HEK293 (cell line): ENCODE measurements at regions not wholly inside any gene's neighbourhood (a gene's known extent, or its start where the extent isn't known, plus 50 kb on each side); places are given as distances from the start of the nearest gene placed in this dataset.

Experiments used
- CTCF ChIA-PET: fragments of 350-600 bp; formaldehyde crosslinking; extraction: SDS; loops from one replicate; lab custom pipeline; 2021; ENCODE audit warnings: antibody characterized with exemption; lab: Yijun Ruan, JAX
- POLR2A ChIA-PET: fragments of 300-600 bp; formaldehyde crosslinking; extraction: SDS; loops from one replicate; lab custom pipeline; 2020; ENCODE audit warnings: antibody characterized with exemption, inconsistent platforms; lab: Yijun Ruan, JAX
- H3K27ac ChIP-seq: fragments of 200-500 bp; sonication (Bioruptor generic); 2 replicates; pipeline ENCODE4 v1.5.1; 2014; ENCODE audit warnings: low read depth, low read length, control low read depth, inconsistent platforms; ENCODE audit errors: extremely low read depth
- H3K36me3 ChIP-seq, 2 experiments: fragments of 200-500 bp in 1 of 2; sonication (Bioruptor generic) in 1 of 2; 1 replicate in 1 of 2; 2 replicates in 1 of 2; pipeline ENCODE4 v1.5.1; 2014 to 2017; ENCODE audit warnings: inconsistent platforms in 2 of 2, low read length in 2 of 2; ENCODE audit not compliant: control insufficient read depth in 2 of 2, insufficient read depth in 1 of 2
- H3K4me1 ChIP-seq: fragments of 200-500 bp; sonication (Bioruptor generic); 2 replicates; pipeline ENCODE4 v1.5.1; 2014; ENCODE audit warnings: mild to moderate bottlenecking, low read length, inconsistent platforms; ENCODE audit not compliant: control insufficient read depth, insufficient read depth
- H3K4me3 ChIP-seq: 2 replicates; pipeline ENCODE4 v1.5.1; 2011; ENCODE audit warnings: low read depth, mild to moderate bottlenecking, control low read depth, low read length, moderate library complexity
- H3K9me3 ChIP-seq: fragments of 200-500 bp; sonication (Bioruptor generic); 2 replicates; pipeline ENCODE4 v1.5.1; 2014; ENCODE audit warnings: low read depth, low read length, inconsistent platforms; ENCODE audit not compliant: control insufficient read depth, insufficient read depth
- BCL6B ChIP-seq: fragments of 450-650 bp; formaldehyde crosslinking; IDR thresholded peaks from 2 replicates; pipeline ENCODE4 v1.5.1; 2017; ENCODE audit warnings: missing biosample characterization, missing genetic modification characterization
- GLIS1 ChIP-seq: fragments of 450-650 bp; formaldehyde crosslinking; IDR thresholded peaks from 2 replicates; pipeline ENCODE4 v1.5.1; 2016; ENCODE audit warnings: missing biosample characterization, missing genetic modification characterization
- HOXD13 ChIP-seq: sonication (generic); formaldehyde crosslinking; IDR thresholded peaks from 2 replicates; pipeline ENCODE4 v1.8.0; 2022; ENCODE audit warnings: missing genetic modification reagents, borderline replicate concordance
- MZF1 ChIP-seq: fragments of 450-650 bp; formaldehyde crosslinking; IDR thresholded peaks from 2 replicates; pipeline ENCODE4 v1.5.1; 2017; ENCODE audit warnings: missing biosample characterization, missing genetic modification characterization, borderline replicate concordance
- PBX3 ChIP-seq: sonication (generic); formaldehyde crosslinking; IDR thresholded peaks from 2 replicates; pipeline ENCODE4 v1.8.1; 2022; ENCODE audit warnings: mild to moderate bottlenecking, moderate library complexity, missing genetic modification reagents
- RBAK ChIP-seq: fragments of 450-650 bp; formaldehyde crosslinking; IDR thresholded peaks from 2 replicates; pipeline ENCODE4 v1.5.1; 2016; ENCODE audit warnings: missing biosample characterization, missing genetic modification characterization
- REPIN1 ChIP-seq: fragments of 450-650 bp; formaldehyde crosslinking; IDR thresholded peaks from 2 replicates; pipeline ENCODE4 v1.5.1; 2017; ENCODE audit warnings: missing biosample characterization, missing genetic modification characterization, low read depth
- SCRT2 ChIP-seq: fragments of 450-650 bp; formaldehyde crosslinking; IDR thresholded peaks from 2 replicates; pipeline ENCODE4 v1.5.1; 2016; ENCODE audit warnings: missing biosample characterization, missing genetic modification characterization
- SP2 ChIP-seq: fragments of 450-650 bp; formaldehyde crosslinking; IDR thresholded peaks from 2 replicates; pipeline ENCODE4 v1.5.1; 2016; ENCODE audit warnings: missing biosample characterization, missing genetic modification characterization
- TRIM28 ChIP-seq: IDR thresholded peaks from 2 replicates; pipeline ENCODE4 v1.6.1; 2011; ENCODE audit warnings: low read length, control low read depth, borderline replicate concordance
- ZBTB48 ChIP-seq: fragments of 450-650 bp; formaldehyde crosslinking; IDR thresholded peaks from 2 replicates; pipeline ENCODE4 v1.5.1; 2016; ENCODE audit warnings: missing biosample characterization, missing genetic modification characterization
- ZNF121 ChIP-seq: fragments of 450-650 bp; formaldehyde crosslinking; IDR thresholded peaks from 2 replicates; pipeline ENCODE4 v1.5.1; 2016; ENCODE audit warnings: missing biosample characterization, missing genetic modification characterization
- ZNF148 ChIP-seq: fragments of 450-650 bp; formaldehyde crosslinking; IDR thresholded peaks from 2 replicates; pipeline ENCODE4 v1.5.0; 2017; ENCODE audit warnings: missing biosample characterization, missing genetic modification characterization, borderline replicate concordance
- ZNF2 ChIP-seq: fragments of 450-650 bp; formaldehyde crosslinking; IDR thresholded peaks from 2 replicates; pipeline ENCODE4 v1.5.1; 2016; ENCODE audit warnings: missing biosample characterization, missing genetic modification characterization
- ZNF239 ChIP-seq: fragments of 450-650 bp; formaldehyde crosslinking; IDR thresholded peaks from 2 replicates; pipeline ENCODE4 v1.5.1; 2016; ENCODE audit warnings: missing biosample characterization, missing genetic modification characterization
- ZNF335 ChIP-seq: fragments of 450-650 bp; formaldehyde crosslinking; conservative IDR thresholded peaks from 2 replicates; pipeline ENCODE4 v1.5.1; 2016; ENCODE audit warnings: missing biosample characterization, missing genetic modification characterization
- ZNF670 ChIP-seq: fragments of 450-650 bp; formaldehyde crosslinking; IDR thresholded peaks from 2 replicates; pipeline ENCODE4 v1.5.1; 2016; ENCODE audit warnings: missing biosample characterization, missing genetic modification characterization, low read depth
- ZNF677 ChIP-seq: fragments of 450-650 bp; IDR thresholded peaks from 2 replicates; pipeline ENCODE4 v1.5.0; 2018; ENCODE audit warnings: missing biosample characterization, mild to moderate bottlenecking, missing genetic modification characterization, moderate library complexity
- ZNF837 ChIP-seq: fragments of 450-650 bp; formaldehyde crosslinking; IDR thresholded peaks from 2 replicates; pipeline ENCODE4 v1.5.1; 2016; ENCODE audit warnings: missing biosample characterization, missing genetic modification characterization
- TF ChIP-seq, protein P1 (sequence below): IDR thresholded peaks from 2 replicates; pipeline ENCODE4 v1.6.1; 2011; ENCODE audit warnings: mild to moderate bottlenecking, low read depth, low read length, borderline replicate concordance

DNA sequence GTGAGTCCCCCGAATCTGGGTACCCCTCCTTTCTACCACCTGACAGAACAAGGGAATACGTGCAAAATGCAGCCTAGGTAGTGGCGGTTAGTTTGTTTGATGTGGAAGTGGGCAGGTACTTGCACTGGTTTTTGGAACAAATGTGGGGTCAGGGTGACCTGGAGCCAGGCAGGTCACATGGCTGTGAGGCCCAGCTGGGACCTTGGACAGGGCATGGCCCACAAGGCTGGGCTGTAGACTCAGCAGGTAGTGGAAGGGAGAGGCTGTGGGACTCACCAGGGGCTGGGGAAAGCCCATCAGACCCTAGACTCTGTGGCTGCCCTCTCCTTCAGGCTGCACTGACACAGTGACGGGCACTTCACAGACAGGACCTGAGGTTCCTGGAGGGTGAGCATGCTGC is 159.9 kb upstream of the ADCY1 start:
- H3K4me3 ChIP-seq: no peak overlapping the region

DNA sequence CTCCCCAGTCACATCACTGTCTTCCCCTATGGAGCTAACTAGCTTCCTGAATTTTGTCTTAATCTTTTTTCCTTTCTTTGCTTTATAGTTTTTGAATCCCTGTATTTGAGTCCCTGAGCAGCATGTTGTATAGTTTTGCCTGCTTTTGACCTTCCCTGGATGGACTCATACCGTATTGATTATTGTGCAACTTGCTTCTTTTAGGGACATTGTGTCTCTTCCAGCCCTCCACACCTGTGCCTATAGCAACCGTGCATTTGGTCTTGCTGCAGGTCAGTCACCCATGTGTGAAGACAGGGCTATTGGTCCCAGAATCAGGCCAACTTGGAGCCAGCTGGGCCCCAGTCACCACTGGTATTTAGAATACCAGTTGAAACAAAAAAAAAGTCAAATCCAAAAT is 158.9 kb upstream of the ADCY1 start:
- ChIA-PET CTCF (no interaction called here), POLR2A (no interaction called here)
- H3K36me3 ChIP-seq: no peaks in the 10 kb centered on the region
- no peak overlapping the region for H3K27ac ChIP-seq
- H3K9me3 ChIP-seq: no peaks in the 10 kb centered on the region
- H3K4me3 ChIP-seq: no peak overlapping the region
- no peaks in the 10 kb centered on the region for H3K4me1 ChIP-seq
- no peak for TF ChIP-seq ZNF239 (tag by site-specific recombination)
- TF ChIP-seq PBX3 (CRISPR knock-in tag): no peak
- TF ChIP-seq ZNF121 (tag by site-specific recombination): no peak
- TF ChIP-seq REPIN1 (tag by site-specific recombination): no peak
- no peak for TF ChIP-seq ZNF148
- no peak for TF ChIP-seq RBAK
- no peak for TF ChIP-seq SP2 (tag by site-specific recombination)
- TF ChIP-seq TRIM28: no peak
- no peak for TF ChIP-seq BCL6B (tag by site-specific recombination)
- no peak for TF ChIP-seq MZF1 (tag by site-specific recombination)
- no peak for TF ChIP-seq GLIS1 (tag by site-specific recombination)
- TF ChIP-seq ZNF670 (tag by site-specific recombination): no peak

More for the DNA sequence above, 159.9 kb upstream of the ADCY1 start:
- no peaks in the 10 kb centered on the region for H3K36me3 ChIP-seq
- TF ChIP-seq ZNF335 (tag by site-specific recombination) (no peak), ZNF677 (tag by site-specific recombination) (no peak), ZNF837 (tag by site-specific recombination) (no peak), HOXD13 (CRISPR knock-in tag) (no peak), ZBTB48 (tag by site-specific recombination) (no peak), SCRT2 (tag by site-specific recombination) (no peak), ZNF2 (tag by site-specific recombination) (no peak)
- TF ChIP-seq, protein P1, sequence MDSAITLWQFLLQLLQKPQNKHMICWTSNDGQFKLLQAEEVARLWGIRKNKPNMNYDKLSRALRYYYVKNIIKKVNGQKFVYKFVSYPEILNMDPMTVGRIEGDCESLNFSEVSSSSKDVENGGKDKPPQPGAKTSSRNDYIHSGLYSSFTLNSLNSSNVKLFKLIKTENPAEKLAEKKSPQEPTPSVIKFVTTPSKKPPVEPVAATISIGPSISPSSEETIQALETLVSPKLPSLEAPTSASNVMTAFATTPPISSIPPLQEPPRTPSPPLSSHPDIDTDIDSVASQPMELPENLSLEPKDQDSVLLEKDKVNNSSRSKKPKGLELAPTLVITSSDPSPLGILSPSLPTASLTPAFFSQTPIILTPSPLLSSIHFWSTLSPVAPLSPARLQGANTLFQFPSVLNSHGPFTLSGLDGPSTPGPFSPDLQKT: no peak
- H3K27ac ChIP-seq: no peak overlapping the region
- ChIA-PET POLR2A (no interaction called here), CTCF (no interaction called here)
- no peaks in the 10 kb centered on the region for H3K4me1 ChIP-seq
- H3K9me3 ChIP-seq: no peaks in the 10 kb centered on the region
